ENCODE measurements at regions not wholly inside any gene's neighbourhood (a gene's known extent, or its start where the extent isn't known, plus 50 kb on each side); places are given as distances from the start of the nearest gene placed in this dataset.
A peak's percentile ranks its signal among the peaks of the same experiment; 100 is the strongest.

- Histone ChIP-seq H3K36me3 (no peaks in the 10 kb centered on the region), H3K4me3 (no peak overlapping the region), H3K27ac (no peak overlapping the region), H3K27me3 (no peaks in the 10 kb centered on the region), H3K4me1 (no peaks in the 10 kb centered on the region), H3K9me3 (peaks cover 0 to 3% (median 0%) of the 10 kb centered on the region in 4 donors)
- DNase-seq = peak in 1 of 3 donors; percentile 50
- TF ChIP-seq CTCF (IDR thresholded peaks at IDR 0.05) (no peak), POLR2A (IDR thresholded peaks at IDR 0.05) (no peak)
Measured at GRCh38 chr9:85290019-85290418, 451.7 kb downstream of the AGTPBP1 start.

- Histone ChIP-seq H3K9me3 (peaks cover 0 to 3% (median 0%) of the 10 kb centered on the region in 4 donors), H3K4me1 (no peaks in the 10 kb centered on the region), H3K27me3 (no peaks in the 10 kb centered on the region), H3K4me3 (no peak overlapping the region), H3K27ac (no peak overlapping the region), H3K36me3 (no peaks in the 10 kb centered on the region)
- TF ChIP-seq POLR2A (IDR thresholded peaks at IDR 0.05) (no peak), CTCF (IDR thresholded peaks at IDR 0.05) (no peak)
- DNase-seq = no peak
Measured at GRCh38 chr9:85289142-85289541, 452.6 kb downstream of the AGTPBP1 start.

- TF ChIP-seq POLR2A (IDR thresholded peaks at IDR 0.05) = no peak
- no peak for TF ChIP-seq CTCF (IDR thresholded peaks at IDR 0.05)
- DNase-seq = no peak
- Histone ChIP-seq H3K36me3 (no peaks in the 10 kb centered on the region), H3K9me3 (no peaks in the 10 kb centered on the region), H3K4me3 (no peak overlapping the region), H3K27me3 (no peaks in the 10 kb centered on the region), H3K4me1 (no peaks in the 10 kb centered on the region), H3K27ac (no peak overlapping the region)
Measured at GRCh38 chr9:85283421-85283820, 458.3 kb downstream of the AGTPBP1 start.

- Histone ChIP-seq H3K27ac (no peak overlapping the region), H3K27me3 (no peaks in the 10 kb centered on the region), H3K4me3 (no peak overlapping the region), H3K4me1 (no peaks in the 10 kb centered on the region), H3K36me3 (no peaks in the 10 kb centered on the region), H3K9me3 (no peaks in the 10 kb centered on the region)
- DNase-seq = no peak
- no peak for TF ChIP-seq CTCF (IDR thresholded peaks at IDR 0.05)
- TF ChIP-seq POLR2A (IDR thresholded peaks at IDR 0.05) = no peak
Measured at GRCh38 chr9:85278769-85279168, 463.0 kb downstream of the AGTPBP1 start.

- Histone ChIP-seq H3K9me3 (no peaks in the 10 kb centered on the region), H3K36me3 (no peaks in the 10 kb centered on the region), H3K27ac (no peak overlapping the region), H3K27me3 (no peaks in the 10 kb centered on the region), H3K4me1 (no peaks in the 10 kb centered on the region), H3K4me3 (no peak overlapping the region)
- no peak for DNase-seq
- TF ChIP-seq CTCF (IDR thresholded peaks at IDR 0.05) (no peak), POLR2A (IDR thresholded peaks at IDR 0.05) (no peak)
Measured at GRCh38 chr9:85276741-85277140, 465.0 kb downstream of the AGTPBP1 start.

- H3K9me3 ChIP-seq = no peaks in the 10 kb centered on the region
- DNase-seq = no peak
- no peak overlapping the region for H3K27ac ChIP-seq
- no peaks in the 10 kb centered on the region for H3K27me3 ChIP-seq
- H3K36me3 ChIP-seq = no peaks in the 10 kb centered on the region
- TF ChIP-seq CTCF (IDR thresholded peaks at IDR 0.05) (no peak), POLR2A (IDR thresholded peaks at IDR 0.05) (no peak)
- H3K4me1 ChIP-seq = no peaks in the 10 kb centered on the region
- no peak overlapping the region for H3K4me3 ChIP-seq
Measured at GRCh38 chr9:85269811-85270210, 471.9 kb downstream of the AGTPBP1 start.
